Mesenchymal stem cell (in vitro differentiated cells and primary cell): ENCODE measurements at regions not wholly inside any gene's neighbourhood (a gene's known extent, or its start where the extent isn't known, plus 50 kb on each side); places are given as distances from the start of the nearest gene placed in this dataset.

Experiments
- DNase-seq: peaks from one replicate; pipeline ENCODE4 v3.0.0-alpha.2; 2013
- H2AFZ ChIP-seq: one replicate; pipeline ENCODE4 v1.6.1; 2013; ENCODE audit warnings: low read depth, mild to moderate bottlenecking, control low read depth, inconsistent platforms, low read length, moderate library complexity
- H2AK5ac ChIP-seq: 2 replicates; pipeline ENCODE4 v1.6.1; 2013; ENCODE audit warnings: low read length, moderate library complexity, mild to moderate bottlenecking, inconsistent platforms; ENCODE audit not compliant: severe bottlenecking
- H2BK120ac ChIP-seq: one replicate; pipeline ENCODE4 v1.6.1; 2013; ENCODE audit warnings: low read depth, mild to moderate bottlenecking, inconsistent platforms, low read length, moderate library complexity
- H2BK12ac ChIP-seq, 2 experiments: one replicate each; pipeline ENCODE4 v1.6.1; 2013; ENCODE audit warnings: inconsistent platforms in 2 of 2, low read length in 2 of 2, mild to moderate bottlenecking in 2 of 2, moderate library complexity in 2 of 2, control low read depth in 1 of 2
- H2BK15ac ChIP-seq: one replicate; pipeline ENCODE4 v1.6.1; 2013; ENCODE audit warnings: mild to moderate bottlenecking, low read depth, inconsistent platforms; ENCODE audit not compliant: poor library complexity, severe bottlenecking
- H2BK5ac ChIP-seq: 2 replicates; pipeline ENCODE4 v1.6.1; 2013; ENCODE audit warnings: low read depth, mild to moderate bottlenecking, low read length, control low read depth, inconsistent platforms; ENCODE audit not compliant: poor library complexity, severe bottlenecking
- H3K14ac ChIP-seq, 2 experiments: one replicate each; pipeline ENCODE4 v1.6.1; 2013; ENCODE audit warnings: inconsistent platforms in 2 of 2, low read length in 2 of 2, control low read depth in 1 of 2, mild to moderate bottlenecking in 1 of 2, moderate library complexity in 1 of 2
- H3K18ac ChIP-seq, 2 experiments: one replicate each; pipeline ENCODE4 v1.6.1; 2013; ENCODE audit warnings: inconsistent platforms in 2 of 2, low read length in 2 of 2, control low read depth in 1 of 2, low read depth in 1 of 2, mild to moderate bottlenecking in 1 of 2
- H3K23ac ChIP-seq, 2 experiments: one replicate each; pipeline ENCODE4 v1.6.1; 2013; ENCODE audit warnings: inconsistent platforms in 2 of 2, low read length in 2 of 2, mild to moderate bottlenecking in 2 of 2, moderate library complexity in 2 of 2, control low read depth in 1 of 2
- H3K27ac ChIP-seq: 2 replicates; pipeline ENCODE4 v1.5.1; 2013; ENCODE audit warnings: mild to moderate bottlenecking, moderate library complexity, low read length, control low read depth, inconsistent platforms; ENCODE audit not compliant: poor library complexity, severe bottlenecking
- H3K27me3 ChIP-seq, 2 experiments: 2 replicates each; pipeline versions ENCODE4 v1.6.1 to v1.7.0; 2013; ENCODE audit warnings: low read length in 2 of 2, mild to moderate bottlenecking in 2 of 2, moderate library complexity in 2 of 2, control low read depth in 1 of 2, inconsistent platforms in 1 of 2; ENCODE audit not compliant: control insufficient read depth in 1 of 2, insufficient read depth in 1 of 2
- H3K36me3 ChIP-seq, 2 experiments: 2 replicates each; pipeline versions ENCODE4 v1.6.1 to v1.7.0; 2013; ENCODE audit warnings: low read length in 2 of 2, control low read depth in 1 of 2, inconsistent platforms in 1 of 2, low read depth in 1 of 2, mild to moderate bottlenecking in 1 of 2; ENCODE audit not compliant: insufficient read depth in 2 of 2, control insufficient read depth in 1 of 2
- H3K4ac ChIP-seq, 2 experiments: one replicate each; pipeline ENCODE4 v1.6.1; 2013; ENCODE audit warnings: inconsistent platforms in 2 of 2, low read length in 2 of 2, mild to moderate bottlenecking in 2 of 2, moderate library complexity in 2 of 2, control low read depth in 1 of 2, low read depth in 1 of 2
- H3K4me1 ChIP-seq: 2 replicates; pipeline ENCODE4 v1.6.1; 2013; ENCODE audit warnings: low read depth, low read length, control low read depth; ENCODE audit not compliant: control insufficient read depth, insufficient read depth
- H3K4me2 ChIP-seq: 2 replicates; pipeline ENCODE4 v1.6.1; 2013; ENCODE audit warnings: low read length, mild to moderate bottlenecking, inconsistent platforms; ENCODE audit not compliant: poor library complexity, severe bottlenecking
- H3K4me3 ChIP-seq, 2 experiments: 2 replicates each; pipeline versions ENCODE4 v1.5.1 to v1.7.0; 2013; ENCODE audit warnings: low read length in 2 of 2, mild to moderate bottlenecking in 2 of 2, control low read depth in 1 of 2, low read depth in 1 of 2; ENCODE audit not compliant: insufficient read depth in 1 of 2
- H3K79me1 ChIP-seq: replicated peaks from 2 replicates; pipeline ENCODE4 v1.6.1; 2013; ENCODE audit warnings: mild to moderate bottlenecking, control low read depth, low read length, inconsistent platforms; ENCODE audit not compliant: poor library complexity, severe bottlenecking
- H3K9ac ChIP-seq: 2 replicates; pipeline ENCODE4 v1.7.0; 2013; ENCODE audit warnings: mild to moderate bottlenecking, low read length, moderate library complexity
- H3K9me3 ChIP-seq: 2 replicates; pipeline ENCODE4 v1.7.0; 2013; ENCODE audit warnings: mild to moderate bottlenecking, low read length; ENCODE audit not compliant: control insufficient read depth
- H4K8ac ChIP-seq: one replicate; pipeline ENCODE4 v1.6.1; 2013; ENCODE audit warnings: inconsistent platforms, mild to moderate bottlenecking, low read length, moderate library complexity
- H4K91ac ChIP-seq: one replicate; pipeline ENCODE4 v1.6.1; 2013; ENCODE audit warnings: mild to moderate bottlenecking, low read length, inconsistent platforms
- WGBS: methylation state at CpG from one replicate; pipeline ENCODE4 v1.1.7; 2013; ENCODE audit warnings: mixed read lengths; 5-methylcytosine and 5-hydroxymethylcytosine counted together

DNA sequence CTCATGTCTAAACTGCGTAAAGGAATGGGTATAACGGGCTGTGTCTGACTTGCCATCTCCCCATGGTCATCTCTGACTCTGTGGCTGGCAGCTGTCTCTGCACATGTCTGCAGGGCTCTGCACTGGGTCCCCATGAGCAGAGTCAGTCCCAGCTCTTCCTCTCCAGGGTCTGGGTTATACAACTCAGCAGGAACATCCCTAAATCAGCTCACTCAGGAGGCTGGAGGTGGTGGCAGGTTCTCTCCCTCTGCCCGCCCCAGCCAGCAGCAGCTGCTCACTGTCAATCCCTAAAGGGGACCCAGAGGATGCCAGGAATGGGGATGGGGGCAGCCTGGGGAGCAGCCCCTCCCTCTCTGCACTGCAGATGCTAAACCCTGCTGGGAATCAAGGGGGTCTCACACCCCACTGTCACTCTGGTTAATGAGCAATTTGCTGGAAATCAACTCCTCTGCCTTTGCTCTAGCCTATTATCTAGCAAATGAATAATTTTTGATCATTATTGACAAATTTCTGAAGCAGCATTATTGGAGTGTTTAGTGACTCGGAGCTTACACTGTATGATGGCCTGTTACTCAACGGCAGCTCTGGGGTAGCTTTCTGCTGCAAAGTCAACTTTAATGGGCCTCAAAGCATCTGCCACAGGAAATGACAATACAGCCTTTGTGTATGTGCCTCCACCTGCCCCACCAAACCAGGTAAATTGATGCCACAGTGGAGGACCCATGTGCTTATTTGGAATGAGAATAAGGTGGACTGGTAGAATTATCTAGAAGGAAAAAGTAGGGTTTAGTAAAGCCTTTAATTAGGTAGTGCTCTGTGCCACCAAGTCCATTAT is 55.7 kb upstream of the SHANK2 start:
- Histone ChIP-seq H3K14ac (no peak overlapping the region), H3K9me3 (no peaks in the 10 kb centered on the region), H3K9ac (no peak overlapping the region), H2BK15ac (no peak overlapping the region), H3K4ac (no peak overlapping the region), H2AK5ac (no peak overlapping the region), H2BK120ac (no peak overlapping the region), H3K4me3 (no peak overlapping the region), H2BK12ac (no peak overlapping the region), H2BK5ac (no peak overlapping the region), H3K27ac (no peak overlapping the region), H2AFZ (no peak overlapping the region), H3K27me3 (peaks cover 0 to 26% of the 10 kb centered on the region in 2 experiments), H3K18ac (no peak overlapping the region), H3K4me1 (peaks cover 3% of the 10 kb centered on the region), H4K8ac (no peak overlapping the region), H3K79me1 (no peaks in the 10 kb centered on the region), H3K36me3 (no peaks in the 10 kb centered on the region), H4K91ac (no peak overlapping the region), H3K23ac (no peak overlapping the region), H3K4me2 (no peak overlapping the region)
- WGBS, result 89% methylated on average over 5 of the region's 5 CpGs
- DNase-seq, result no peak

DNA sequence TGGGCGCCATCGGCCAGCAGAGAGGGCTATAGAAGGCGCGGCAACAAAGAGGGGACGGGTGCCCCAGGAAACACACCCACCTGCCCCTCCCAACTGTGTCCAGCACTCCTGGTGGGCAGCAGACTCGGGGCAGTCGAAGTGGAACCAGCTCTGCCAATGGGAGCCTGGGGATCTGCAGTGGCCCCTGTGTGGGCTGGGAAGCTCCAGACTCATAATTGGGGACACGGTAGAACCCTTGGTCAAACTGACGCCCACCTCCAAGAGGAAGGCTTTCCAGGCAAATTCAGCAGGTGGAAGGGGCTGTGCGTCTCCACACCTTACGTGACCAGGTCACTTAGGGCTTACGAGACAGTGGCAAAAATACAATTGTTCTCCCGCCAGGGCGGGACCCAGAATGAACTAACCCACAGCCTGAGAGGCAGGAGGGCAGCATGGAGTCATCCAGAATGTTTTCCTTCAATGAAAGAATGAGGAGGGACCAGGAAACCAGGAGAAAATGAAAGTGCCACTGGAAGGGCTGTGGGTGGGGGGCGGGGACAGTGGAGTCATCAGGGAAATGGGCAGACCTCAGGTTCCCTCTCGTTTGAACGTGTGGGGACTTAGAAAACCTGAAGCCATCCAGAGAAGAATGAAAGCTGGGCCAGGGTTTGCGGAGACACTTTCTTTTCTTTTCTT is 53.2 kb upstream of the SHANK2 start:
- no peaks in the 10 kb centered on the region for H3K79me1 ChIP-seq
- no peak overlapping the region for H3K27ac ChIP-seq
- DNase-seq, result peak; percentile 6
- no peak overlapping the region for H2BK5ac ChIP-seq
- peaks cover 0 to 6% of the 10 kb centered on the region in 2 experiments for H3K27me3 ChIP-seq
- no peak overlapping the region for H3K4me3 ChIP-seq
- H4K8ac ChIP-seq, result no peak overlapping the region
- peaks cover 11% of the 10 kb centered on the region for H3K4me1 ChIP-seq
- no peak overlapping the region for H3K9ac ChIP-seq
- no peak overlapping the region for H2AK5ac ChIP-seq
- H3K23ac ChIP-seq, result no peak overlapping the region
- no peak overlapping the region for H3K18ac ChIP-seq
- no peak overlapping the region for H4K91ac ChIP-seq
- no peaks in the 10 kb centered on the region for H3K9me3 ChIP-seq
- no peak overlapping the region for H2BK15ac ChIP-seq
- H3K4me2 ChIP-seq, result no peak overlapping the region
- H3K36me3 ChIP-seq, result no peaks in the 10 kb centered on the region
- H3K14ac ChIP-seq, result no peak overlapping the region
- no peak overlapping the region for H2BK120ac ChIP-seq
- no peak overlapping the region for H2AFZ ChIP-seq
- WGBS, result 93% methylated on average over 18 of the region's 18 CpGs
- H3K4ac ChIP-seq, result no peak overlapping the region
- no peak overlapping the region for H2BK12ac ChIP-seq

DNA sequence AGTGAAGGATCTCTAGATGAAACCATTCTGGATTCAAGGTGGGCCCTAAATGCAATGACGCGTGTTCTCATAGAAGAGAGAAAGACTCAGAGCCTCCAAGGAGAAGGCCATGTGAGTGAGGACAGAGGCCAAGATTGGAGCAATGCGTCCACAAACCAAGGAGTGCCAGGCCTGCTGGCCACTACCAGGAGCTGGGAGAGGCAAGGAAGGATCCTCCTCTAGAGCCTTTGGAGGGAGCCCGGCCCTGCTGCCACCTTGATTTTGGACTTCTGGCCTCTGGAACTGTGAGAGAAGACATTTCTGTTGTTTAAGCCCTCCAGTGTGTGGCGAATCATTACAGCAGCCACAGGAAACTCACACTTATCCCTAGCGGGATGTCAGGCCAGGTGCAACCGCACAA is 52.7 kb upstream of the SHANK2 start:
- peaks cover 12% of the 10 kb centered on the region for H3K4me1 ChIP-seq
- 94% methylated on average over 7 of the region's 7 CpGs for WGBS

DNA sequence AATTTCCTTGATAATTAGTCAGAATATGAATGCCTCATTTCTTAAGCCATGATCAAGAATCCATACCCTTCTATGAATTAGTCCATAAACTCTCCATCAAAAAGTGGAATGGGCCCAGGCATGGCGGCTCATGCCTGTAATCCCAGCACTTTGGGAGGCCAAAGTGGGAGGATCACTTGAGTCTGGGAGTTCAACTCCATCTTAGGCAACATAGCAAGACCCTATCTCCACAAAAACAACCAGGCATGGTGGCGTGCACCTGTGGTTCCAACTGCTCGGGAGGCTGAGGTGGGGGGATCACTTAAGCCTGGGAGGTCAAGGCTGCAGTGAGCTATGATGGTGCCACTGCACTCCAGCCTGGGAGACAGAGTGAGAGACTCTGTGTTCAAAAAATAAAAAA is 52.1 kb upstream of the SHANK2 start:
- Histone ChIP-seq H2BK5ac (no peak overlapping the region), H2BK15ac (no peak overlapping the region), H3K18ac (no peak overlapping the region), H2BK12ac (no peak overlapping the region), H2AFZ (no peak overlapping the region), H3K36me3 (no peaks in the 10 kb centered on the region), H3K4me3 (no peak overlapping the region), H2AK5ac (no peak overlapping the region), H4K8ac (no peak overlapping the region), H3K4me1 (peaks cover 16% of the 10 kb centered on the region), H3K27ac (no peak overlapping the region), H3K4ac (no peak overlapping the region), H2BK120ac (no peak overlapping the region), H3K9me3 (no peaks in the 10 kb centered on the region), H3K27me3 (peaks cover 0 to 6% of the 10 kb centered on the region in 2 experiments), H3K23ac (no peak overlapping the region), H3K4me2 (no peak overlapping the region), H4K91ac (no peak overlapping the region), H3K79me1 (no peaks in the 10 kb centered on the region), H3K9ac (no peak overlapping the region), H3K14ac (no peak overlapping the region)
- DNase-seq, result no peak
- whole genome bisulfite sequencing, result 82% methylated on average over 2 of the region's 3 CpGs

More for the DNA sequence above, 52.7 kb upstream of the SHANK2 start:
- no peak overlapping the region for H2BK12ac ChIP-seq
- no peak overlapping the region for H3K9ac ChIP-seq
- H2BK15ac ChIP-seq, result no peak overlapping the region
- no peak overlapping the region for H3K14ac ChIP-seq
- no peak overlapping the region for H3K4me3 ChIP-seq
- no peak overlapping the region for H3K4me2 ChIP-seq
- no peak overlapping the region for H4K8ac ChIP-seq
- no peak overlapping the region for H3K18ac ChIP-seq
- no peak overlapping the region for H2AFZ ChIP-seq
- H3K4ac ChIP-seq, result no peak overlapping the region
- peaks cover 0 to 6% of the 10 kb centered on the region in 2 experiments for H3K27me3 ChIP-seq
- H2BK120ac ChIP-seq, result no peak overlapping the region
- H2BK5ac ChIP-seq, result no peak overlapping the region
- no peak overlapping the region for H2AK5ac ChIP-seq
- no peaks in the 10 kb centered on the region for H3K9me3 ChIP-seq
- H3K23ac ChIP-seq, result no peak overlapping the region
- H3K36me3 ChIP-seq, result no peaks in the 10 kb centered on the region
- H3K27ac ChIP-seq, result no peak overlapping the region
- no peak overlapping the region for H4K91ac ChIP-seq
- DNase-seq, result no peak
- no peaks in the 10 kb centered on the region for H3K79me1 ChIP-seq
